HEK293 (cell line): ENCODE measurements at regions not wholly inside any gene's neighbourhood (a gene's known extent, or its start where the extent isn't known, plus 50 kb on each side); places are given as distances from the start of the nearest gene placed in this dataset.

Source experiments
- BCL11A ChIP-seq: fragments of 450-650 bp; formaldehyde crosslinking; IDR thresholded peaks from 2 replicates; pipeline ENCODE4 v1.5.1; 2016; ENCODE audit warnings: low read depth, missing biosample characterization, missing genetic modification characterization
- CTCF ChIP-seq: fragments of 450-650 bp; formaldehyde crosslinking; IDR thresholded peaks from 2 replicates; pipeline ENCODE4 v1.5.1; 2016; ENCODE audit warnings: missing biosample characterization, missing genetic modification characterization
- PRDM2 ChIP-seq: fragments of 450-650 bp; formaldehyde crosslinking; IDR thresholded peaks from 2 replicates; pipeline ENCODE4 v1.5.1; 2016; ENCODE audit warnings: missing biosample characterization, missing genetic modification characterization, borderline replicate concordance
- REST ChIP-seq: fragments of 450-650 bp; formaldehyde crosslinking; IDR thresholded peaks from 2 replicates; pipeline ENCODE4 v1.5.1; 2016; ENCODE audit warnings: missing biosample characterization, missing genetic modification characterization
- SP2 ChIP-seq: fragments of 450-650 bp; formaldehyde crosslinking; IDR thresholded peaks from 2 replicates; pipeline ENCODE4 v1.5.1; 2016; ENCODE audit warnings: missing biosample characterization, missing genetic modification characterization
- ZNF239 ChIP-seq: fragments of 450-650 bp; formaldehyde crosslinking; IDR thresholded peaks from 2 replicates; pipeline ENCODE4 v1.5.1; 2016; ENCODE audit warnings: missing biosample characterization, missing genetic modification characterization
- ZNF362 ChIP-seq: fragments of 450-650 bp; formaldehyde crosslinking; IDR thresholded peaks from 2 replicates; pipeline ENCODE4 v1.5.1; 2016; ENCODE audit warnings: missing biosample characterization, missing genetic modification characterization
- ZNF488 ChIP-seq: fragments of 450-650 bp; formaldehyde crosslinking; IDR thresholded peaks from 2 replicates; pipeline ENCODE4 v1.5.1; 2016; ENCODE audit warnings: missing biosample characterization, missing genetic modification characterization
- ZNF561 ChIP-seq: fragments of 450-650 bp; IDR thresholded peaks from 2 replicates; pipeline ENCODE4 v1.5.1; 2018; ENCODE audit warnings: missing biosample characterization, missing genetic modification characterization, borderline replicate concordance
- ZNF639 ChIP-seq: fragments of 450-650 bp; formaldehyde crosslinking; IDR thresholded peaks from 2 replicates; pipeline ENCODE4 v1.5.1; 2016; ENCODE audit warnings: missing biosample characterization, missing genetic modification characterization
- ZNF704 ChIP-seq: fragments of 450-650 bp; formaldehyde crosslinking; IDR thresholded peaks from 2 replicates; pipeline ENCODE4 v1.5.1; 2016; ENCODE audit warnings: missing biosample characterization, missing genetic modification characterization

GRCh38 chr2:48888066-48888465, 132.5 kb upstream of the LHCGR start:
- TF ChIP-seq ZNF561 (tag by site-specific recombination) (no peak), CTCF (tag by site-specific recombination) (no peak), ZNF704 (tag by site-specific recombination) (no peak), ZNF639 (tag by site-specific recombination) (no peak), BCL11A (tag by site-specific recombination) (no peak), ZNF488 (tag by site-specific recombination) (no peak), PRDM2 (tag by site-specific recombination) (no peak), ZNF239 (no peak), ZNF362 (tag by site-specific recombination) (no peak), REST (tag by site-specific recombination) (no peak), SP2 (tag by site-specific recombination) (no peak)
